Spleen (tissue), 11 donors: ENCODE measurements at regions not wholly inside any gene's neighbourhood (a gene's known extent, or its start where the extent isn't known, plus 50 kb on each side); places are given as distances from the start of the nearest gene placed in this dataset.
A peak's percentile ranks its signal among the peaks of the same experiment; 100 is the strongest.

Experiments
- DNase-seq: peaks from one replicate; pipeline ENCODE4 v3.0.0-alpha.2; 2020
- H3K27ac ChIP-seq, 8 donors: fragments of 200-600 bp; sonication (generic) in 7 of 8; 1 replicate in 4 of 8; 2 replicates in 4 of 8; pipeline versions ENCODE4 v1.5.0 to v1.8.0; 2016 to 2021; ENCODE audit warnings: inconsistent platforms in 4 of 8, mild to moderate bottlenecking in 4 of 8, moderate library complexity in 1 of 8
- H3K27me3 ChIP-seq, 7 donors: fragments of 200-600 bp; sonication (generic) in 6 of 7; replicated peaks in 1 of 7; 1 replicate in 4 of 7; 2 replicates in 3 of 7; pipeline versions ENCODE4 v1.5.0 to v1.8.0; 2016 to 2021; ENCODE audit warnings: inconsistent platforms in 3 of 7, mild to moderate bottlenecking in 1 of 7
- H3K36me3 ChIP-seq, 6 donors: fragments of 200-600 bp; sonication (generic) in 5 of 6; 1 replicate in 4 of 6; 2 replicates in 2 of 6; pipeline versions ENCODE4 v1.5.0 to v1.8.0; 2016 to 2021; ENCODE audit warnings: inconsistent platforms in 2 of 6
- H3K4me1 ChIP-seq, 6 donors: fragments of 200-600 bp; sonication (generic) in 5 of 6; 1 replicate in 3 of 6; 2 replicates in 3 of 6; pipeline versions ENCODE4 v1.5.0 to v1.8.0; 2016 to 2021; ENCODE audit warnings: inconsistent platforms in 3 of 6
- H3K4me3 ChIP-seq, 8 donors: fragments of 200-600 bp; sonication (generic) in 7 of 8; 1 replicate in 4 of 8; 2 replicates in 4 of 8; pipeline versions ENCODE4 v1.5.0 to v1.8.0; 2016 to 2021; ENCODE audit warnings: inconsistent platforms in 4 of 8, mild to moderate bottlenecking in 4 of 8, moderate library complexity in 2 of 8
- H3K9me3 ChIP-seq, 8 donors: fragments of 200-600 bp; sonication (generic) in 7 of 8; 1 replicate in 4 of 8; 2 replicates in 4 of 8; pipeline versions ENCODE4 v1.5.0 to v1.8.0; 2016 to 2021; ENCODE audit warnings: inconsistent platforms in 4 of 8
- POLR2A ChIP-seq, 3 donors: fragments of 450-650 bp; IDR thresholded peaks; one replicate each; pipeline ENCODE4 v1.5.1; 2017; ENCODE audit warnings: antibody characterized with exemption in 3 of 3, mild to moderate bottlenecking in 1 of 3
- POLR2AphosphoS5 ChIP-seq, 3 donors: sonication (generic); formaldehyde crosslinking; IDR thresholded peaks; one replicate each; pipeline ENCODE4 v1.5.1; 2017; ENCODE audit warnings: antibody characterized with exemption in 3 of 3
- WGBS, 5 donors: extraction: QIAGEN DNeasy Blood & Tissue Kit in 3 of 5; methylation state at CpG; one replicate each; pipeline versions ENCODE4 v1.1.5 to v1.1.7; 2013 to 2018; 5-methylcytosine and 5-hydroxymethylcytosine counted together
- intact Hi-C: fragments of 100-400 bp; cut with DNase I; formaldehyde crosslinking; loops from one replicate; pipeline ENCODE4 v1.15.0; 2023; ENCODE audit warnings: low total_unique reads
- TF ChIP-seq, protein P1 (sequence below), 11 experiments: fragments of 200-600 bp in 7 of 11; fragments of 450-650 bp in 4 of 11; sonication (generic) in 4 of 11; IDR thresholded peaks in 8 of 11; conservative IDR thresholded peaks in 3 of 11; 1 replicate in 7 of 11; 2 replicates in 4 of 11; pipeline versions ENCODE4 v1.4.0 to v1.8.0; 2016 to 2021; ENCODE audit warnings: antibody characterized with exemption in 11 of 11, inconsistent platforms in 4 of 11, mild to moderate bottlenecking in 1 of 11
- donor health status: healthy with polysubstance abuse.
- donor health status: DM: no; HTN: no; CAD: no; lungs with moderate emphysema.
- donor health status: DM: no; HTN: no; CAD: no.
- donor health status: Bipolar disorder and iron deficiency.
- donor health status: healthy.
- donor health status: DM: no; HTN: no; CAD: no.
- donor health status: DM: yes; HTN: yes; CAD: no.

DNA sequence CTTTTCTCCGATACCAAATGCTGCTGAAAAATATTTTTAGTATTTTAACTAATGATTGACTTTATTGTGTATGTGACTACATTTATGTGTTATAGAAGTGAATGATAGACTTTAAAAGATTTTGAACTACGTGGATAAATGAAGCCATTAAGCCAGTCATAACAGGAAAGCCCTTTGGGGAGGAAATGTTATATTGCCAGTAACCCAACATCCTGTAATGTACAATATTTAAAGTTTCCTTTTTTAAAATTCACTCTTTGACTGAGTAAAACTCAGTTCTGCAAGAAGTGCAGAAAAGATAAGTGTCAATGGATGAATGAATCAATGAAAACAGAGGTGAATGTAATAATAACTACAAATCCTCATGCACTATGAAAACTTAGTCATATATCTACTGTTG lies 102.6 kb upstream of the TLE4 start:
- H3K36me3 ChIP-seq = no peaks in the 10 kb centered on the region
- 45 to 52% (median 46%) methylated on average over 2 of the region's 2 CpGs for WGBS, 5 donors
- TF ChIP-seq POLR2A (IDR thresholded peaks at IDR 0.05) (no peak), POLR2AphosphoS5 (IDR thresholded peaks at IDR 0.05) (no peak)
- TF ChIP-seq, protein P1, sequence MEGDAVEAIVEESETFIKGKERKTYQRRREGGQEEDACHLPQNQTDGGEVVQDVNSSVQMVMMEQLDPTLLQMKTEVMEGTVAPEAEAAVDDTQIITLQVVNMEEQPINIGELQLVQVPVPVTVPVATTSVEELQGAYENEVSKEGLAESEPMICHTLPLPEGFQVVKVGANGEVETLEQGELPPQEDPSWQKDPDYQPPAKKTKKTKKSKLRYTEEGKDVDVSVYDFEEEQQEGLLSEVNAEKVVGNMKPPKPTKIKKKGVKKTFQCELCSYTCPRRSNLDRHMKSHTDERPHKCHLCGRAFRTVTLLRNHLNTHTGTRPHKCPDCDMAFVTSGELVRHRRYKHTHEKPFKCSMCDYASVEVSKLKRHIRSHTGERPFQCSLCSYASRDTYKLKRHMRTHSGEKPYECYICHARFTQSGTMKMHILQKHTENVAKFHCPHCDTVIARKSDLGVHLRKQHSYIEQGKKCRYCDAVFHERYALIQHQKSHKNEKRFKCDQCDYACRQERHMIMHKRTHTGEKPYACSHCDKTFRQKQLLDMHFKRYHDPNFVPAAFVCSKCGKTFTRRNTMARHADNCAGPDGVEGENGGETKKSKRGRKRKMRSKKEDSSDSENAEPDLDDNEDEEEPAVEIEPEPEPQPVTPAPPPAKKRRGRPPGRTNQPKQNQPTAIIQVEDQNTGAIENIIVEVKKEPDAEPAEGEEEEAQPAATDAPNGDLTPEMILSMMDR (IDR thresholded peaks at IDR 0.05 in 8 of 11, conservative IDR thresholded peaks at IDR 0.05 in 3 of 11) = no peak
- no peaks in the 10 kb centered on the region for H3K9me3 ChIP-seq
- DNase-seq = no peak
- H3K27me3 ChIP-seq = no peaks in the 10 kb centered on the region
- no peak overlapping the region for H3K27ac ChIP-seq
- peaks cover 0 to 7% (median 0%) of the 10 kb centered on the region in 6 donors for H3K4me1 ChIP-seq
- intact Hi-C loops = no loop called here
- H3K4me3 ChIP-seq = no peak overlapping the region

DNA sequence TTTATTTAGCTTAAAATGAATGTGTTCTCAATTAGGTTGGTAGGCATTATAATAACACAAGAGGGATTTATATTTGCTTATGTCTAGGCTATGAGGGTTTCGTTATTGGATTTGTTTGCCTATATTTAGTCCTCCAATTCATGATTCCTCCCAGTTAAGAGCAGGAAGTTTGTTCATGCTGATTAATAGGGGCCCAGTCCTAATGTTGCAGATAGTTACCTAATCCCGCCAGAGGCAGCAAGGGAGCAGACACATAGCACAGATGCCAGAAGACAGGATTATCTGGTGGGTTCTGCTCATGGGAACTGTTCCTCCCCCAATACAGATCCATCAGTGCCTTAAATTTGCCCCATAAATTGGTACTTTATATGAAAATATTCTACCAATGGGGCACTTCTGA lies 100.8 kb upstream of the TLE4 start:
- H3K27me3 ChIP-seq = no peaks in the 10 kb centered on the region
- WGBS, 5 donors = 73 to 89% (median 83%) methylated on average over 2 of the region's 2 CpGs
- intact Hi-C loops = no loop called here
- no peaks in the 10 kb centered on the region for H3K36me3 ChIP-seq
- H3K9me3 ChIP-seq = no peaks in the 10 kb centered on the region
- H3K27ac ChIP-seq = no peak overlapping the region
- peaks cover 0 to 7% (median 0%) of the 10 kb centered on the region in 6 donors for H3K4me1 ChIP-seq
- TF ChIP-seq POLR2A (IDR thresholded peaks at IDR 0.05) (no peak), POLR2AphosphoS5 (IDR thresholded peaks at IDR 0.05) (no peak)
- TF ChIP-seq, protein P1 (IDR thresholded peaks at IDR 0.05 in 8 of 11, conservative IDR thresholded peaks at IDR 0.05 in 3 of 11) = no peak
- DNase-seq = no peak
- no peak overlapping the region for H3K4me3 ChIP-seq

DNA sequence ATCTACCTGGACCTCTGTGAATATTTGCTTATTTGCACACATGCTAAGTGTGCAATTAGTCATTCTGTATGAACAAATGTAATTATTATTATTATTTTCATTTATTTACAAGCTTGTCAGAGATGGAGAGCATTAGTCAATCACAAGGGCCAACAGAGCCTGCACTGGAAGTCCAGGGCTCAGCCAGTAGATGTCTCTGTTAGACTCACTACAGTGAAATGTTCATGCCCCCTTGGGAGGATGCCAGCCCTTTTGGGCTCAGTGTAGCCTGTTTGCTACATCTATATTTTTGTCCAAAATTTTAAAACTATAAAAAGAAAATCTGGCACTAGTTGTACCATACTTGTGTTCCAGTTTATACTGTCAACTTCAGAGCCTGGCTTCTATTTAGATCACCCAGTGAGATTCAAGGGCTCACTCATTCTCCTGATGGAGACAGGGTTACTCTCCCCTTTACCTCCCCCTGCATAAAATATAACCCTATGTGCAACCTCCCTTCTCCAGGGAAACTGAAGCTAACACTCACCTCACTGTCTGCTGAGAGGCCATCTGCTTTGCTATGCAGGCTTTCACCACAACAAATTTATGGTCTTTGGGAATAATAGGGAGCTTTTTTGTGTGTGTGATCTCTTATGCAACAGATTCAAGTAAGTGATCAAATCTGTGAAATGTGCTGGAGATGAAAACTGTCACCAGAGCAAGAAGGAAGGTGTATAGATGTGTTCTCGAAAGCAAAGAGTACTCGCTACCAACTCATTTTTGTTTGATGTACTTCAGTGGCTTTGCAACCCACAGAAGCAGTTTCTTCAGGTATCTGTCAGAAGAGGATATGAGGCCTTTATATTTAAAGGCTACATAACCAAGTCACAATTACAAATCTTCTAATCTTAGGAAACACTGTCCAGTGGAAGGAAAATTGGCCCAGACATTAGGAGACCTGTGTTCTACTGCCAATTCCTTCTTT lies 99.9 kb upstream of the TLE4 start:
- TF ChIP-seq, protein P1 (IDR thresholded peaks at IDR 0.05 in 8 of 11, conservative IDR thresholded peaks at IDR 0.05 in 3 of 11) = peak in 5 of 11 experiments; percentile 7 to 29 (median 20)
- no peak for TF ChIP-seq POLR2AphosphoS5 (IDR thresholded peaks at IDR 0.05)
- 57 to 90% (median 87%) methylated on average over 2 of the region's 2 CpGs for WGBS, 5 donors

DNA sequence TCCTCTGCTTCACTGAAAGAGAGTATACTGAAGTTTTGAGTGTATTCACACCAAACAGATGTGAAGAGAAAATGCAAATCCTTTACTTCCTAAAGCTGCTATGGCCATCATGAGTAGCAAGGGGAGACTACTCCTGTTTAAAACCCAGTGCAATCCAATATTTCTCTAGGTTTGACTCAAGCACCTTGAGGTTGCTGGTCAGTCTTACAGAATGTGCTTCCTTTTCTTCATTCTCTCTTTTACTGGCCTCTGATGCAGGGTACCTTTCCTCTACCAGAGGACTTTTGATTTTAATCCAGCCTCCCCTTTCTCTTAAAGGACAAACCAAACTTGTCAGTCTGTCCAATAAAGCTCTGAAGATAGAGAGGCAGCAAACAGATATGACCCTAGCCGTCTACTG lies 98.1 kb upstream of the TLE4 start:
- Histone ChIP-seq H3K4me3 (no peak overlapping the region), H3K27me3 (no peaks in the 10 kb centered on the region), H3K9me3 (no peaks in the 10 kb centered on the region), H3K27ac (no peak overlapping the region), H3K4me1 (peaks cover 0 to 7% (median 0%) of the 10 kb centered on the region in 6 donors), H3K36me3 (no peaks in the 10 kb centered on the region)
- DNase-seq = no peak
- 0 to 87% (median 66%) methylated on average over 1 of the region's 1 CpG for WGBS, 5 donors
- TF ChIP-seq, protein P1 (IDR thresholded peaks at IDR 0.05 in 8 of 11, conservative IDR thresholded peaks at IDR 0.05 in 3 of 11) = no peak
- TF ChIP-seq POLR2AphosphoS5 (IDR thresholded peaks at IDR 0.05) = no peak
- TF ChIP-seq POLR2A (IDR thresholded peaks at IDR 0.05) = no peak
- intact Hi-C loops = no loop called here

More for the DNA sequence above, 99.9 kb upstream of the TLE4 start:
- DNase-seq = no peak
- Histone ChIP-seq H3K27me3 (no peaks in the 10 kb centered on the region), H3K27ac (no peak overlapping the region), H3K9me3 (no peaks in the 10 kb centered on the region), H3K4me1 (peaks cover 0 to 7% (median 0%) of the 10 kb centered on the region in 6 donors), H3K36me3 (no peaks in the 10 kb centered on the region), H3K4me3 (no peak overlapping the region)
- intact Hi-C loops = no loop called here
